Fibroblast of skin of abdomen (primary cell): ENCODE measurements at regions not wholly inside any gene's neighbourhood (a gene's known extent, or its start where the extent isn't known, plus 50 kb on each side); places are given as distances from the start of the nearest gene placed in this dataset.
"Not testable (repeated sequence)": the region's sequence is repeated elsewhere in the genome, so short reads cannot be mapped to it uniquely, and the experiment has no call there.

Experiments
- DNase-seq: peaks from one replicate; pipeline ENCODE4 v3.0.0-alpha.2; 2013

DNA sequence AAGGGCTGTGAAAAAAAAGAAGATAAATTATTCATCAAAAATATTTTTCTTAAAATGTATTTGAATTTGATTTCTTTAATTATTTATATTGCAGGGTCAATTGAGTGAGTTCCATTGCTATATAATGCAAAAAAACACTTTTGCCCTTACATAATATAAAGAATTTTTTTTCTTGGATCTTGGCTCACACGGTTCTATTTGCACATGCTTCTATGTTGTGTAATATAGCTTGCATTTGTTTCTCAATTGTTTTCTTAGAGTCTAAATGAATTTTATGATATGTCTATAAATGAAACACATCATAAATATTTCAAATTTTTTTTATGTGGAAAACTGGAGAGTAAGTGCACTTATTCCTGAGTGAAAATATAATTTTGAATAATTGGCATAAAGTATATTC is 694.2 kb downstream of the SLC6A15 start:
- no peak for DNase-seq

DNA sequence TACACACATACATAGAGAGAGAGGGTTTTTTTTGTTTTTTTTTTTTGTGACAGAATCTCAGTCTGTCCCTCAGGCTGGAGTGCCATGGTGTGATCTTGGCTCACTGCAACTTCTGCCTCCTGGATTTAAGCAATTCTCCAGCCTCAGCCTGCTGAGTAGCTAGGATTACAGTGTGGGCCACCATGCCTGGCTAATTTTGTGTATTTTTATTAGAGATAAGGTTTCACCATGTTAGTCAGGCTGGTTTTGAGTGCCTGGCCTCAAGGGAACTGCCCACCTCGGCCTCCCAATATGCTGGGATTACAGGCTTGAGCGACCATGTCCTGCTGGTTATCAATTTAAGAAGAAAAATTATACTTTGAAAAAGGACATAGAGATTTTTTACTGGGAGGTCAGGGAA is 710.6 kb downstream of the SLC6A15 start:
- no peak for DNase-seq

- no peak for DNase-seq
Observed at GRCh38 chr12:84198294-84198946, 714.2 kb downstream of the SLC6A15 start.

DNA sequence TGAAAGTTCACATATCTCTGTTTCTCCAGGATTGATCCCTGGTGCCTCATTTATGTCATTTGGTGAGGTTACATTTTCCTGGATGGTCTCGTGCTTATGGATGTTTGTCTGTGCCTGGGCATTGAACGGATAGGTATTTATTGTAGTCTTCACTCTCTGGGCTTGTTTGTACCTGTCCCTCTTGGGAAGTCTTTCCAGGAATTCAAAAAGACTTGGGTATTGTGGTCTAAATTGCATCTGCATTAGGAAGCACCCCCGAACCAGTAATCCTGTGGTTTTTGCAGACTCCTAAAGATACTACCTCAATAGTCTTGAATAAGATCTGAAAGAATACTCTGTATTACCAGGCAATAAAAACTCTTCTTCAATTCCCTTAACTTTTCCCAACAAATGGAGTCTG is 720.8 kb downstream of the SLC6A15 start:
- no peak for DNase-seq

DNA sequence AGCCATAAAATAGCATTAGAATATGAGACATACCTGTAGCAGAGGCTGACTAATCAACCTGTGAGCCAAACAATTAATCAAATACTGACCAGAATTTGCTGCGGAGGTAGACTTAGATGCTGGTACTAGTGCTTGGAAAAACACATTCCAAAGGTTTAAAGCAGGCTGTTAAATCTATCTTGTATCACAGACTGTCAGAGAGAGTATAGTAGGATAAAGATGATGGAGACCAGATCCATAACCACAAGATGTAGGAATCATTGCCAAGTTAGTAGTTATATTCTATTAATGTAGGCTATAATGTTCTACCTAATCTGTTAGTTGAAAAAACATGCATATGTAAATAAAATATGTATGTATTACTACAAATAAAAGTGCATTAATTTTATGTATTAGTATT is 726.2 kb downstream of the SLC6A15 start:
- peak; percentile 11 for DNase-seq

DNA sequence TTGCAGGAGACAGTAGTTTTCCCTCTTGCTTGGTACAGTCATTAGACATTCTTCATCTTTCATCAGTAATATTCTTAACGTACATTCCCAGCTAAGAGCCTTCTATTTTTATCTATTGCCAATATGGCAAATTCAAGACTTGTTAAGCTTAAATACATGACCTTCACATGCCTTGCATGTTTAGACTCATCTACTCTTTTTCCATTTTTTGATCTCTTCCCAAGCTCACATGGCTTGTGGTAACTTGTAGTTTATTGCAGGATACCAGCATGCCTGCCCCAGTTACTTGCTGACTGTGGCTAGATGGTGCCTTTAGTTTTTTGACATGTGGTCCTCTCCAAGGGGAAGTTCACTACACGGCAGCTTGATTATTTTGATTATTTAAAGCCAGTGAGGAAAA is 729.0 kb downstream of the SLC6A15 start:
- DNase-seq = no peak

DNA sequence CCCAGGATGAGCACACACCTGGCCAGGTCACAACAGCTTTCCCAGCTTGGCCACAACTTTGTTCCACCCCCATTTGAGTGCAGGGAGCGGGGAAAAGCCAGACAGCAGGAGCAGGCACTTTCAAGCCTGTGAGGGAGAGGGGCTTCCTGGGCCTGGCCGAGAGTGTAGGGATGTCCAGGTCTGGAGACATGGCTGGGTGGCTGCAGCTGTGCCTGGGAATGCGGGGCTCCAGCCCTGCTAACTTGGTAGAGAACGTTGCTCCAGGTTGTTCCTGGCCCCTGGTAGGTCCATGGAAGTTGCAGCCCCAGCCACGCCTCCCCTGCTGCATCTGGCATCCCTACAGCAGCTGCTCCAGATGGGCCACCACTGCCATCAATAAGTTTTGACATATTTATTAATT is 738.5 kb downstream of the SLC6A15 start:
- DNase-seq = no peak

GRCh38 chr12:84172823-84173424 is 739.7 kb downstream of the SLC6A15 start:
- no peak for DNase-seq

- no peak for DNase-seq
Observed at GRCh38 chr12:84166812-84167211, 745.8 kb downstream of the SLC6A15 start.

GRCh38 chr12:84165998-84166571 is 746.5 kb downstream of the SLC6A15 start:
- DNase-seq = no peak

DNA sequence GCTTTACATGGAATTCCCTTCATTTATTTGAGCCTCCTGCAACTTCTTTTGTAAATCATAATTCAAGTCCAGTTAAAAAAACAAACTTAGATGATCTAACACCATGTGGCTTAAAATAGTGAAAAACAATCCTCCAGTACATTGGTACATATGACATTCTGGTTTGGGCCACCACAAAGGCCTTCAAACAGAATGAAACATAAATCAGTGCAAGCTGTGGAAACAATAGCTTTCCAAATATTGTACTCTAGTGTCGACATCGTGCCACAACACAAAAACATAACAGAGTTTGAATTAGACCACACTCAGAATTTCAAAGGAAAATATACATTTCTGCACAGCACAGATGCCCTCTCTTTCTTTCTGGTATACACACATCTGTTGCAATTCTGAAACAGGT is 751.3 kb downstream of the SLC6A15 start:
- peak; percentile 49 for DNase-seq

- DNase-seq = peak; percentile 55
Observed at GRCh38 chr12:84159260-84159659, 753.3 kb downstream of the SLC6A15 start.

GRCh38 chr12:84157170-84157569 is 755.4 kb downstream of the SLC6A15 start:
- no peak for DNase-seq

DNA sequence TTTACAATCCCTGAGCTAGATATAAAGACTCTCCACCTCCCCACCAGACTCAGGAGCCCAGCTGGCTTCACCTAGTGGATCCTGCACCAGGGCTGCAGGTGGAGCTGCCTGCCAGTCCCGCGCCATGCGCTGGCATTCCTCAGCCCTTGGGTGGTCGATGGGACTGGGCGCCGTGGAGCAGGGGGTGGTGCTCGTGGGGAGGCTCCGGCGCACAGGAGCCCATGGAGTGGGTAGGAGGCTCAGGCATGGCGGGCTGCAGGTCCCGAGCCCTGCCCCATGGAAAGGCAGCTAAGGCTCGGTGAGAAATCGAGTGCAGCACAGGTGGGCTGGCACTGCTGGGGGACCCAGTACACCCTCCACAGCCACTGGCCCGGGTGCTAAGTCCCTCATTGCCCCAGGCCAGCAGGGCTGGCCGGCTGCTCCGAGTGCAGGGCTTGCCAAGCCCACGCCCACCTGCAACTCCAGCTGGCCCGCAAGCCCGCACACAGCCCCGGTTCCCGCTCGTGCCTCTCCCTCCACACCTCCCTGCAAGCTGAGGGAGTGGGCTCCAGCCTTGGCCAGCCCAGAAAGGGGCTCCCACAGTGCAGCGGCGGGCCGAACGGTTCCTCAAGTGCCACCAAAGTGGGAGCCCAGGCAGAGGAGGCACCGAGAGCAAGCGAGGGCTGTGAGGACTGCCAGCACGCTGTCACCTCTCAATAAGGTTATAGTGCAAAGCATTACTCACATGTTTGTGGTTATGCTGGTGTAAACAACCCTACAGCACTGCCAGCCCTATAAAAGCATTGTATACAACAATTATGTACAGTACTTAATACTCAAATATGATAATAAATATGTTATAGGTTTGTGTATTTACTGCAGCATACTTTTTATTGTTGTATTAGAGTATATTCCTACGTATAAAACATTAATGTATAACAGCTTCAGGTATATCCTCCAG is 757.3 kb downstream of the SLC6A15 start:
- not testable (repeated sequence) for DNase-seq

GRCh38 chr12:84154439-84154990 is 758.1 kb downstream of the SLC6A15 start:
- DNase-seq = not testable (repeated sequence)

GRCh38 chr12:84150201-84150600 is 762.4 kb downstream of the SLC6A15 start:
- no peak for DNase-seq

- DNase-seq = no peak
Observed at GRCh38 chr12:84148335-84148734, 764.3 kb downstream of the SLC6A15 start.

GRCh38 chr12:84136862-84137367 is 775.7 kb downstream of the SLC6A15 start:
- peak; percentile 76 for DNase-seq

GRCh38 chr12:84135586-84136279 is 776.9 kb downstream of the SLC6A15 start:
- peak; percentile 55 for DNase-seq

DNA sequence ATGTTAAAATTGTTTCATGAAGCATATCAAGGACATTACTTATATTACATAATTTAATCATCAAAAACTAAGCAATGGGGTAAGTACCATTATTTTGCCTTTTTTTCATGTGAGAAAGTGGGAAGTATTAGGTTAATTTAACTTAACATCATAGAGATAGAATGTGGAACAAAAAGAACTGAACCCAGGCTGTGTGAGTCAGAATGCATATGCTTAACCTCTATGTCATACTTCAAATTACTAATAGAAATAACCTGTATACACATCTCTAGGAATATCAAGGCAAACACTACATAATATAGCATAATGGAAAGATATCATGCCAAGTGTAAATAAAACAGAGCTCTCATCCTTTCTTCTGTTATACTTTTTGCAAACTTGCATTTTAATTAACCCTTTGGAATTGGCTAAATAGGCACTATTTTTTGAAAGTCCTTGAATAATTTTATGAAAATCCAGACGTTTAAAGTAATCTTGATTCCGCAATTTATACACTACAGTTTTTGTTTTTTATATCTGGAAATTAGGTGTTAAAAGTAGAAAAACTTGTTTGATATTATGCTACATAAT is 777.7 kb downstream of the SLC6A15 start:
- peak; percentile 44 for DNase-seq

DNA sequence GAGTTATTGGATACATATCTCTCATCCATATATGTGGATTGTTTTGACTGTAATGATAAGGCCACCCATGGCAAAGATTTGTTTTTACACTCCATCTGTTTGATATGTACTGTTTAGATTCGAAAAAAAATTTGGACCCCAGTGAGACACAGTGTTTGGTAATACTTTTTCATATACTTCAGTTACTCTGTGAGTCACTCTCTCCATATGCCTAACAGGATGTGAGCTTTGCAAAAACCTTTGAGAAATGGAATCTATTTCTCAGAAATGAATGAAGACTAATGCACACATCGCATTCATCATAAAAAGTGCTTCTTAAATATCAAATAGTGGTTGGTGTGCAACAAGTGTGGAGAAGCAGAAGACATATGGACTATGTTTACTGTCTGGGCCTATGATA is 781.5 kb downstream of the SLC6A15 start:
- peak; percentile 86 for DNase-seq
